ENCODE measurements at regions not wholly inside any gene's neighbourhood (a gene's known extent, or its start where the extent isn't known, plus 50 kb on each side); places are given as distances from the start of the nearest gene placed in this dataset.
"Not testable (repeated sequence)": the region's sequence is repeated elsewhere in the genome, so short reads cannot be mapped to it uniquely, and the experiment has no call there.

GRCh38 chr2:16025211-16025875, 85.0 kb downstream of the MYCN start:
- TF ChIP-seq CTCF (IDR thresholded peaks at IDR 0.05) = no peak
- CTCF ChIA-PET = no interaction called here
- POLR2A ChIA-PET = no interaction called here
- ATAC-seq (ENCODE audit: low read depth) (no peak), DNase-seq (no peak)
- Mint-ChIP-seq H3K4me3 (no peak overlapping the region), H3K27me3 (no peaks in the 10 kb centered on the region), H3K27ac (no peak overlapping the region), H3K4me1 (no peaks in the 10 kb centered on the region), H3K9me3 (no peaks in the 10 kb centered on the region), H3K36me3 (ENCODE audit: low read depth) (no peaks in the 10 kb centered on the region)
- intact Hi-C loops (cut with micrococcal nuclease) = no loop called here

GRCh38 chr2:16024628-16025027, 84.3 kb downstream of the MYCN start:
- H3K36me3 Mint-ChIP-seq (ENCODE audit: low read depth); ATAC-seq (ENCODE audit: low read depth); CTCF ChIA-PET; H3K9me3 Mint-ChIP-seq; H3K4me1 Mint-ChIP-seq; H3K27ac Mint-ChIP-seq; H3K4me3 Mint-ChIP-seq; H3K27me3 Mint-ChIP-seq; POLR2A ChIA-PET; DNase-seq; intact Hi-C loops (cut with micrococcal nuclease): not testable (repeated sequence)

- no peaks in the 10 kb centered on the region for H3K4me1 Mint-ChIP-seq
- intact Hi-C loops (cut with micrococcal nuclease) = no loop called here
- POLR2A ChIA-PET = no interaction called here
- CTCF ChIA-PET = no interaction called here
- no peaks in the 10 kb centered on the region for H3K9me3 Mint-ChIP-seq
- H3K4me3 Mint-ChIP-seq = no peak overlapping the region
- no peaks in the 10 kb centered on the region for H3K27me3 Mint-ChIP-seq
- ATAC-seq (ENCODE audit: low read depth) = no peak
- H3K27ac Mint-ChIP-seq = no peak overlapping the region
- no peaks in the 10 kb centered on the region for H3K36me3 Mint-ChIP-seq (ENCODE audit: low read depth)
- TF ChIP-seq CTCF (IDR thresholded peaks at IDR 0.05) = no peak
- DNase-seq = no peak
Observed at GRCh38 chr2:16023506-16024360, 83.4 kb downstream of the MYCN start.

DNA sequence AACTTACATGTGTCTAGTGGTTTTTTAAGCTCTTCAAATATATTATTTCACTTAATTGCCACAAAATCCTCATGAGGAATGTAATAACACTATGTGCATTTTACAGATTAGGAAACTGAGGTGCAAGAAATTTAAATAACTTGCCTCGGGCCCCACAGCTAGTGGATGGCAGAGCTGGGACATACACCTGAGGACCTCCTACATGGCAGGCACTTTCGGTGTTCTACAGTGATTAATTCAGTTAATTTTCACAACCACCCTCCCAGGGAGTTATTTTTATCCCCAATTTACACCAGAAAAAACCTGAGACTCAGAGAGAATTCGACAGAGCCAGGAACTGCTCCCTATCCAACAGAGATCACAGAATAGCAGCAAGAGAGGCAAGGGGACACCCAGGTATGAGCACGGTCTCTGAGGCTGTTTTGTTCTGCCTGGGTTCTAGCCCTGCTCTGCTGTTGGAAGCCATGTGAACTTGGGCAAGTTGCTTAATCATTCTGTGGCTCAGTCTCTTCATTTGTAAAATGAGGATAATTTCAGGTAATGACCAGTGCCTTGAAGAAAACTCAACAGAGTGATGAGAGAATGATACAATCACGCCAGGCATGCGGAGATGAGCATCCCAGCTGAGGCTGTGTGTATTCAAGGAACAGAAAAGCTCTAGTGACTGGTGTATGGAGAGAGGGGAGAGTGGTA, 82.3 kb downstream of the MYCN start:
- ATAC-seq (ENCODE audit: low read depth) = no peak
- H3K27ac Mint-ChIP-seq = no peak overlapping the region
- no peak for DNase-seq
- intact Hi-C loops (cut with micrococcal nuclease) = no loop called here
- no peaks in the 10 kb centered on the region for H3K27me3 Mint-ChIP-seq
- no peaks in the 10 kb centered on the region for H3K9me3 Mint-ChIP-seq
- TF ChIP-seq CTCF (IDR thresholded peaks at IDR 0.05) = no peak
- no peaks in the 10 kb centered on the region for H3K4me1 Mint-ChIP-seq
- CTCF ChIA-PET = no interaction called here
- POLR2A ChIA-PET = no interaction called here
- no peaks in the 10 kb centered on the region for H3K36me3 Mint-ChIP-seq (ENCODE audit: low read depth)
- H3K4me3 Mint-ChIP-seq = no peak overlapping the region

DNA sequence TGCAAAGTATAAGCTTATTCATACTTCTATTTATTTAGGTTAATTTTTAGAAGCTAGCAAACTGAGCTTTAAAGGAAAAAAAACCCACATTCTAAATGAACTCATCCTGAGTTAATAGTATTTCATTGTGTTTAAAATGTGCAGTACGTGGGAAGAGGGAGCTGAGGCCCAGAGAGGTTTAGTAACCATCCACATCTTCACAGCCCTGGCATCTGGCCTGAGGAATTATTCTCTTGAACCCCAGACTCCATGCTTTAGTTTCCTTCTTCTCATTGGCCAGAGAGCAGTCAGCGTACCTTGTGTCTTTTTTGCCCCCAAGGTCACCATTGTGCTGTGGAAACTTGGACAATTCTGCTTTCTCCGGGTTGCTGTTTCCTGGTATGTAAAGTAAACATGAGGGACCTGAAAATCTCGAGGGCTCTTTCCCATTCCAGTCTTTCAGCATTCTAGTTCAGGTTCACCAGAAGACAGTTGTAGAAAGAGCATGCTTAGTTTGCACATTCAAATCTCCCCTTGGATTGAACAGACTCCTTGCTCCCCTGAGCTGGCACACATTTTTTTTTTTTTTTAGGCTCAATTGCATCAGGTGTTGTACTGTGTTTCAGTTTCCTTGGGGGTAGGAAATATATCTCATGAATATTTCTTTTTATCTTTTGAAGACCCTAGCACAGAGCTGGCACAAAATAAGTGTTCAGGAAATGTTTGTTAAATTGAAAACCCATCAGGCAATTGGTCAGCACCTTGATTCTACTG, 81.4 kb downstream of the MYCN start:
- POLR2A ChIA-PET = no interaction called here
- H3K27me3 Mint-ChIP-seq = peaks cover 3% of the 10 kb centered on the region
- ATAC-seq (ENCODE audit: low read depth) (no peak), DNase-seq (no peak)
- no peaks in the 10 kb centered on the region for H3K4me1 Mint-ChIP-seq
- H3K4me3 Mint-ChIP-seq = no peak overlapping the region
- no peak for TF ChIP-seq CTCF (IDR thresholded peaks at IDR 0.05)
- no peaks in the 10 kb centered on the region for H3K36me3 Mint-ChIP-seq (ENCODE audit: low read depth)
- no peak overlapping the region for H3K27ac Mint-ChIP-seq
- H3K9me3 Mint-ChIP-seq = peaks cover 4% of the 10 kb centered on the region
- intact Hi-C loops (cut with micrococcal nuclease) = no loop called here
- CTCF ChIA-PET = no interaction called here

All from activated B cell treated with CpG ODN at 0.5 μM for 24 hours (primary cell).